Keratinocyte (primary cell): ENCODE measurements at regions not wholly inside any gene's neighbourhood (a gene's known extent, or its start where the extent isn't known, plus 50 kb on each side); places are given as distances from the start of the nearest gene placed in this dataset.
"Not testable (repeated sequence)": the region's sequence is repeated elsewhere in the genome, so short reads cannot be mapped to it uniquely, and the experiment has no call there.

Source experiments
- DNase-seq: peaks from one replicate; pipeline ENCODE4 v3.0.0-alpha.2; 2011; ENCODE audit warnings: low read depth, missing footprints, low spot score
- FAIRE-seq: peaks from 2 replicates; lab custom pipeline; 2011; peaks lifted over from hg19 to GRCh38; lab: Jason Lieb, UNC
- H2AFZ ChIP-seq: 2 replicates; pipeline ENCODE4 v1.6.0; 2012; ENCODE audit warnings: low read length, control low read depth, inconsistent platforms; ENCODE audit not compliant: control insufficient read depth
- H3K27ac ChIP-seq: 2 replicates; pipeline ENCODE4 v1.5.1; 2011; ENCODE audit warnings: low read length; ENCODE audit not compliant: control insufficient read depth, insufficient read depth
- H3K27me3 ChIP-seq: 3 replicates; pipeline ENCODE4 v1.6.0; 2011; ENCODE audit warnings: low read length; ENCODE audit not compliant: control insufficient read depth, insufficient read depth; ENCODE audit errors: extremely low read depth
- H3K36me3 ChIP-seq, 2 experiments: 2 replicates in 1 of 2; 3 replicates in 1 of 2; pipeline ENCODE4 v1.5.1; 2011; ENCODE audit warnings: low read length in 2 of 2, mild to moderate bottlenecking in 1 of 2; ENCODE audit not compliant: control insufficient read depth in 2 of 2, insufficient read depth in 2 of 2; ENCODE audit errors: extremely low read depth in 1 of 2
- H3K4me1 ChIP-seq: 3 replicates; pipeline ENCODE4 v1.5.1; 2011; ENCODE audit warnings: low read length; ENCODE audit not compliant: control insufficient read depth, insufficient read depth; ENCODE audit errors: extremely low read depth
- H3K4me2 ChIP-seq: 3 replicates; pipeline ENCODE4 v1.6.0; 2011; ENCODE audit warnings: low read depth, low read length; ENCODE audit not compliant: control insufficient read depth, insufficient read depth; ENCODE audit errors: extremely low read depth
- H3K4me3 ChIP-seq, 3 experiments: fragments of 200-600 bp in 1 of 3; sonication (generic) in 1 of 3; 2 replicates in 2 of 3; 3 replicates in 1 of 3; pipeline ENCODE4 v1.5.1; 2011 to 2016; ENCODE audit warnings: low read length in 3 of 3, mild to moderate bottlenecking in 3 of 3, control low read depth in 2 of 3, inconsistent platforms in 1 of 3, low read depth in 1 of 3, mixed read lengths in 1 of 3, mixed run types in 1 of 3, moderate library complexity in 1 of 3; ENCODE audit not compliant: control insufficient read depth in 2 of 3, insufficient read depth in 2 of 3; ENCODE audit errors: extremely low read depth in 1 of 3
- H3K79me2 ChIP-seq: 2 replicates; pipeline ENCODE4 v1.6.0; 2012; ENCODE audit warnings: low read length; ENCODE audit not compliant: control insufficient read depth, insufficient read depth
- H3K9ac ChIP-seq: 3 replicates; pipeline ENCODE4 v1.6.0; 2011; ENCODE audit warnings: low read length; ENCODE audit not compliant: control insufficient read depth, insufficient read depth; ENCODE audit errors: extremely low read depth
- H3K9me1 ChIP-seq: 3 replicates; pipeline ENCODE4 v1.6.0; 2011; ENCODE audit warnings: low read length; ENCODE audit not compliant: control insufficient read depth, insufficient read depth; ENCODE audit errors: extremely low read depth
- H3K9me3 ChIP-seq: 2 replicates; pipeline ENCODE4 v1.5.1; 2012; ENCODE audit warnings: low read depth, low read length; ENCODE audit not compliant: control insufficient read depth
- H4K20me1 ChIP-seq: 3 replicates; pipeline ENCODE4 v1.6.0; 2011; ENCODE audit warnings: low read length; ENCODE audit not compliant: control insufficient read depth, insufficient read depth; ENCODE audit errors: extremely low read depth
- EZH2 ChIP-seq: IDR thresholded peaks from one replicate; pipeline ENCODE4 v1.6.1; 2012; ENCODE audit warnings: inconsistent platforms, mild to moderate bottlenecking, low read length, moderate library complexity
- dilution Hi-C: fragments of 300-500 bp; cut with MboI; formaldehyde crosslinking; loops from one replicate; pipeline ENCODE4 v1.7.0; 2020; ENCODE audit warnings: low sequenced_read_pairs; ENCODE audit not compliant: extremely low pct_ligation_motif_present
- TF ChIP-seq, protein P1 (sequence below), 3 experiments: IDR thresholded peaks in 1 of 3; conservative IDR thresholded peaks in 1 of 3; optimal IDR thresholded peaks in 1 of 3; 2 replicates in 2 of 3; 3 replicates in 1 of 3; pipeline versions ENCODE3 to v1.5.1; 2011; ENCODE audit warnings: low read length in 3 of 3, mild to moderate bottlenecking in 3 of 3, moderate library complexity in 2 of 3, control low read depth in 1 of 3, inconsistent platforms in 1 of 3; ENCODE audit not compliant: insufficient read depth in 2 of 3; ENCODE audit errors: extremely low read depth in 1 of 3

DNA sequence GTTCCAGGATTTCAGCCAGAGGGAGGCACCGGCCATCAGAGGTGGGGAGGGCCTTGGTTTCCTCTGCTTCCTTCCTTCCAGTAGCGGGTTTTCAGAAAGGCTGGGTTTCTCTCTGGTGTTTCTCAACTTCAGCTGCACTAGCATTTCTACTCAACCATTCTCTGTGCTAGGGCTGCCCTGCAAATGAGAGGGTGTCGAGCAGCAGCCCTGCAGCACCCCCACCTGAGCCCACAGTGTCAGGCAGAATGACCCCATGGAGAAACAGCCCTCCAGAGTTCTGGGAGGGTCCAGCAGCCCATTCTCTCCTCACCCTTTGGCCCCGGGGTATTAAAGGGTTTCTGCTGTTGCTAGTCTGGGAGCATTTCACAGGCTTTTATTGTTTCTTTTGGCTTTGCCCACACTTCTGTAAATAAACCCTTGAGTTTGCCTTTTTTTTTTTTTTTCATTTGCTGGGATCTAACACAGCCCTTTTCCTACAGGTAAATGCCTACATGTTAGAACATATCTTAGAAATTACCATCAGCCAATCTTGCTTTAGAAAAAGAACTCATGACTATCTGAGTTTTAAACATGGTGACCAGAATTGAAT lies 151.5 kb upstream of the VIPR2 start:
- no peaks in the 10 kb centered on the region for H3K36me3 ChIP-seq
- no peaks in the 10 kb centered on the region for H3K9me3 ChIP-seq
- no peak overlapping the region for H3K9ac ChIP-seq
- H3K9me1 ChIP-seq: no peaks in the 10 kb centered on the region
- DNase-seq (no peak), FAIRE-seq (peak; percentile 9)
- H2AFZ ChIP-seq: no peak overlapping the region
- H3K4me2 ChIP-seq: no peak overlapping the region
- no peak overlapping the region for H3K27ac ChIP-seq
- dilution Hi-C loops: no loop called here
- H3K79me2 ChIP-seq: no peaks in the 10 kb centered on the region
- no peaks in the 10 kb centered on the region for H3K27me3 ChIP-seq
- TF ChIP-seq, protein P1, sequence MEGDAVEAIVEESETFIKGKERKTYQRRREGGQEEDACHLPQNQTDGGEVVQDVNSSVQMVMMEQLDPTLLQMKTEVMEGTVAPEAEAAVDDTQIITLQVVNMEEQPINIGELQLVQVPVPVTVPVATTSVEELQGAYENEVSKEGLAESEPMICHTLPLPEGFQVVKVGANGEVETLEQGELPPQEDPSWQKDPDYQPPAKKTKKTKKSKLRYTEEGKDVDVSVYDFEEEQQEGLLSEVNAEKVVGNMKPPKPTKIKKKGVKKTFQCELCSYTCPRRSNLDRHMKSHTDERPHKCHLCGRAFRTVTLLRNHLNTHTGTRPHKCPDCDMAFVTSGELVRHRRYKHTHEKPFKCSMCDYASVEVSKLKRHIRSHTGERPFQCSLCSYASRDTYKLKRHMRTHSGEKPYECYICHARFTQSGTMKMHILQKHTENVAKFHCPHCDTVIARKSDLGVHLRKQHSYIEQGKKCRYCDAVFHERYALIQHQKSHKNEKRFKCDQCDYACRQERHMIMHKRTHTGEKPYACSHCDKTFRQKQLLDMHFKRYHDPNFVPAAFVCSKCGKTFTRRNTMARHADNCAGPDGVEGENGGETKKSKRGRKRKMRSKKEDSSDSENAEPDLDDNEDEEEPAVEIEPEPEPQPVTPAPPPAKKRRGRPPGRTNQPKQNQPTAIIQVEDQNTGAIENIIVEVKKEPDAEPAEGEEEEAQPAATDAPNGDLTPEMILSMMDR (optimal IDR thresholded peaks at IDR 0.05 in 1 of 3, IDR thresholded peaks at IDR 0.05 in 1 of 3, conservative IDR thresholded peaks at IDR 0.05 in 1 of 3; ENCODE audit: extremely low read depth in 1 of 3, insufficient read depth in 2 of 3, low read length in 3 of 3): no peak
- TF ChIP-seq EZH2: no peak
- no peak overlapping the region for H3K4me3 ChIP-seq
- H4K20me1 ChIP-seq: no peaks in the 10 kb centered on the region
- no peaks in the 10 kb centered on the region for H3K4me1 ChIP-seq

- H3K9me1 ChIP-seq, H3K9ac ChIP-seq, H3K36me3 ChIP-seq, FAIRE-seq, H2AFZ ChIP-seq, H3K79me2 ChIP-seq, dilution Hi-C loops, H3K27me3 ChIP-seq, H3K4me3 ChIP-seq, H3K27ac ChIP-seq, H3K4me2 ChIP-seq, H3K9me3 ChIP-seq, DNase-seq, H3K4me1 ChIP-seq, H4K20me1 ChIP-seq: not testable (repeated sequence)
Measured at GRCh38 chr7:159286487-159286886, 141.8 kb upstream of the VIPR2 start.

DNA sequence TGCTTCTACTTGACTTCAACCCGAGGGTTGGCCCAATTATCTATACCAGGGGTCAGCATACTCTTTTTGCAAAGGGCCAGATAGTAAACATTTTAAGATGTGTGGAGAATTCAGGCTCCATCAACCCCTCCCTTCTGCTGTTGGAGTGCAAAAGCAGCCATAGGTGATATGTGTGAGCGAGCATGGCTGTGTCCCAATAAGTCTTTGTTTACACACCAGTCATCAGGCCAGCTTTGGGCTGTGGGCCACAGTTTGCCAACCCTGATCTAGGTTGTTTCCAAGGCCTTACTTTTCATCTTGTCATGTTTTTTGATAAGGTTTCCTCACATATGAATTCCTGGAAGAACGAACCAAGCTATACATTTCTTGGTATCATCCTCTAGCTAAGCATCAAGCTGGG lies 136.9 kb upstream of the VIPR2 start:
- H3K4me2 ChIP-seq: no peak overlapping the region
- no peaks in the 10 kb centered on the region for H3K27me3 ChIP-seq
- DNase-seq: no peak
- TF ChIP-seq, protein P1 (optimal IDR thresholded peaks at IDR 0.05 in 1 of 3, IDR thresholded peaks at IDR 0.05 in 1 of 3, conservative IDR thresholded peaks at IDR 0.05 in 1 of 3; ENCODE audit: extremely low read depth in 1 of 3, insufficient read depth in 2 of 3, low read length in 3 of 3): no peak
- no peak for TF ChIP-seq EZH2
- no peaks in the 10 kb centered on the region for H3K79me2 ChIP-seq
- H3K9ac ChIP-seq: no peak overlapping the region
- no peak overlapping the region for H2AFZ ChIP-seq
- H3K9me3 ChIP-seq: no peaks in the 10 kb centered on the region
- H3K9me1 ChIP-seq: no peaks in the 10 kb centered on the region
- FAIRE-seq: no peak
- H4K20me1 ChIP-seq: no peaks in the 10 kb centered on the region
- H3K27ac ChIP-seq: no peak overlapping the region
- no peaks in the 10 kb centered on the region for H3K4me1 ChIP-seq
- no peaks in the 10 kb centered on the region for H3K36me3 ChIP-seq
- dilution Hi-C loops: no loop called here
- H3K4me3 ChIP-seq: no peak overlapping the region
